ENCODE measurements at regions not wholly inside any gene's neighbourhood (a gene's known extent, or its start where the extent isn't known, plus 50 kb on each side); places are given as distances from the start of the nearest gene placed in this dataset.
"Not testable (repeated sequence)": the region's sequence is repeated elsewhere in the genome, so short reads cannot be mapped to it uniquely, and the experiment has no call there.

DNA sequence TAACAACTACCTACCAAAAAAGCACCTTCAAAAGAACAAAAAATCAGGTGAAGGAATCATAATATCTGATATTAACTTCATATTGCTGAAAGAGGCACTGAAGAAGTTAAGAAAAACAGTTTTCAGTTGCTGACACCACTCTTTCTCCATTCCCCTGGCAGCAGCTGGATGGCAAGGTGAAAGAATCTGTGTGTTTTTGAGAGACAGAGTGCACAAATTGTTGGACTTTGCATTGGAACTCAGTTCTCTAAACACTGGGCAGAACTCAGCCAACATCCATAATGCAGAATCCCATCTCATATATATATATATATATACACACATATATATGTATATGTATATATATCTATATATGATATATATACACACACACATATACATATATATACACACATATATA is 408.3 kb upstream of the MAGEC2 start:
- no peak for DNase-seq (ENCODE audit: low read depth)
- TF ChIP-seq, protein P1, sequence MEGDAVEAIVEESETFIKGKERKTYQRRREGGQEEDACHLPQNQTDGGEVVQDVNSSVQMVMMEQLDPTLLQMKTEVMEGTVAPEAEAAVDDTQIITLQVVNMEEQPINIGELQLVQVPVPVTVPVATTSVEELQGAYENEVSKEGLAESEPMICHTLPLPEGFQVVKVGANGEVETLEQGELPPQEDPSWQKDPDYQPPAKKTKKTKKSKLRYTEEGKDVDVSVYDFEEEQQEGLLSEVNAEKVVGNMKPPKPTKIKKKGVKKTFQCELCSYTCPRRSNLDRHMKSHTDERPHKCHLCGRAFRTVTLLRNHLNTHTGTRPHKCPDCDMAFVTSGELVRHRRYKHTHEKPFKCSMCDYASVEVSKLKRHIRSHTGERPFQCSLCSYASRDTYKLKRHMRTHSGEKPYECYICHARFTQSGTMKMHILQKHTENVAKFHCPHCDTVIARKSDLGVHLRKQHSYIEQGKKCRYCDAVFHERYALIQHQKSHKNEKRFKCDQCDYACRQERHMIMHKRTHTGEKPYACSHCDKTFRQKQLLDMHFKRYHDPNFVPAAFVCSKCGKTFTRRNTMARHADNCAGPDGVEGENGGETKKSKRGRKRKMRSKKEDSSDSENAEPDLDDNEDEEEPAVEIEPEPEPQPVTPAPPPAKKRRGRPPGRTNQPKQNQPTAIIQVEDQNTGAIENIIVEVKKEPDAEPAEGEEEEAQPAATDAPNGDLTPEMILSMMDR (IDR thresholded peaks at IDR 0.05; ENCODE audit: insufficient read depth, low read depth, low read length, missing control alignments) = no peak

DNA sequence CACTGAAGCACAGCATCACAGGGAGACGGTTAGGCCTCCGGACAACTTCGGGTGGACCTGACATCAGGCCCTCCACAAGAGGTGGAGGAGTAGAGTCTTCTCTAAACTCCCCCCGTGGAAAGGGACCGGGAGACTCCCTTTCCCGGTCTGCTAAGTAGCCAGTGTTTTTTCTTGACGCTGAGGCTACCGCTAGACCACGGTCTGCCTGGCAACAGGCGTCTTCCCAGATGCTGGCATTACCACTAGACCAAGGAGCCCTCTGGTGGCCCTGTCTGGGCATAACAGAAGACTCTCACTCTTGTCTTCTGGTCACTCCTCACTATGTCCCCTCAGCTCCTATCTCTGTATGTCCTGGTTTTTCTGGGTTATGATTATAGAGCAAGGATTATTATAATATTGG is 401.5 kb upstream of the MAGEC2 start:
- not testable (repeated sequence) for H3K4me3 ChIP-seq (ENCODE audit: low read length); DNase-seq (ENCODE audit: low read depth)

More for the DNA sequence above, 408.3 kb upstream of the MAGEC2 start:
- H3K4me3 ChIP-seq (ENCODE audit: low read length) = no peak overlapping the region

- DNase-seq (ENCODE audit: low read depth) = no peak
- H3K4me3 ChIP-seq (ENCODE audit: low read length) = no peak overlapping the region
- TF ChIP-seq, protein P1 (IDR thresholded peaks at IDR 0.05; ENCODE audit: insufficient read depth, low read depth, low read length, missing control alignments) = no peak
Observed at GRCh38 chrX:142601792-142602191, 396.7 kb upstream of the MAGEC2 start.

- H3K4me3 ChIP-seq (ENCODE audit: low read length) = no peak overlapping the region
- DNase-seq (ENCODE audit: low read depth) = no peak
- TF ChIP-seq, protein P1 (IDR thresholded peaks at IDR 0.05; ENCODE audit: insufficient read depth, low read depth, low read length, missing control alignments) = no peak
Observed at GRCh38 chrX:142593361-142593862, 388.3 kb upstream of the MAGEC2 start.

DNA sequence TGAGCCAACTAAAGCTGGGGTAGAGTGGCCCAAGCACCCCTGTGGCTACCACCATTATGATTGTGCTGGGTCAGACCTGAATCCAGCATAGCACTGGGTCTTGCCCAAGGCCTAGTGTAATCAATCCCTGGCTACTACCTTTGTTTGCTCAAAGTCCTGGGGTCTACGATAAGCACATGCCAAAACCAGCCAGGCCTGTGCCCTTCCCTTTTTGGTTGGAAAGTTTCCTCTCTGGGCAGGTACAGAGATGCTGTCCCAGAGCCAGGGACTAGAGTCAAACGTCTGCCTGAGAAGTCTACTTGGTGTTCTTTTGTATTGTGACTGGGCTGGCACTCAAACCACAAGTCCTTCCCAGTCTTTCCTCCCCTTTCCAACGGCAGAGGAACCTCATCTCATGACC is 371.5 kb upstream of the MAGEC2 start:
- TF ChIP-seq, protein P1 (IDR thresholded peaks at IDR 0.05; ENCODE audit: insufficient read depth, low read depth, low read length, missing control alignments) = no peak
- no peak overlapping the region for H3K4me3 ChIP-seq (ENCODE audit: low read length)

DNA sequence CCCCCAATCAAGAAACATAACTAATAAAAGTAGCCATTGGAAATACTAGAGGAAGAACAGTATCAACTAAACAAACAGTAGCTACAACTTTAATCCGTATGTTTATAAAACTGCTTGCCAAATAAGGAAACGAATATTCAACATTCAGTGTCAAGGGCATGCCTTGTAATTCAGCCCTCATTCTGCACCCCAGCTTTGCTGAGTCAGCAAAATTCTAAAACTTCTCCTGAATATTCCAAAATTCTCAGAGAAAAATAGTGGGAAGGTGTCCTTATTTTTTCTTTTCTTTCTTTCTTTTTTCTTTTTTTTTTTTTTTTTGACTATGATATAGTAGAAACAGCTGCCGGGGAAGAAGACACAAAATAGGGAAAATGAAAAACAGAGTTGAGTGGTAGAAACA is 344.8 kb upstream of the MAGEC2 start:
- DNase-seq (ENCODE audit: low read depth) = no peak
- no peak overlapping the region for H3K4me3 ChIP-seq (ENCODE audit: low read length)
- TF ChIP-seq, protein P1 (IDR thresholded peaks at IDR 0.05; ENCODE audit: insufficient read depth, low read depth, low read length, missing control alignments) = no peak

More for the DNA sequence above, 371.5 kb upstream of the MAGEC2 start:
- DNase-seq (ENCODE audit: low read depth) = no peak

DNA sequence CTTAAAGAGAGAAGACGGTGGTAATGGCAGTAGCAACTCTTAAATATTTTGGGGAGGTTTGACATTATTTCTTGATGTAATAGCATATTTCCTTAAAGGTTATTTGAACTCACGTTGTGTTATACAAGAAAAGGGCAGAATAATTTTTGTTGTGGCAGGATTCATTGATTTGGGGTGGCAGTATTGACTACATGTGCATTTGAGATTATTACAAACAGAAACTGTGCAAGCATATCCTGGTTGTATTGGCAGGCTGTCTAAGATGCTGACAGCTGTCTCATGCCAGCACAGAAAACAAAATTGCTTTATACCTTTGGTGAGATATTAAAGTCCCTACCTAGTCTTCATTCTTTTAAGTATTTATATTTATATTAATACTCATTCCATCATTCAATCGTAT is 300.7 kb upstream of the MAGEC2 start:
- TF ChIP-seq, protein P1 (IDR thresholded peaks at IDR 0.05; ENCODE audit: insufficient read depth, low read depth, low read length, missing control alignments) = no peak
- no peak for DNase-seq (ENCODE audit: low read depth)
- no peak overlapping the region for H3K4me3 ChIP-seq (ENCODE audit: low read length)
